ENCODE measurements at regions not wholly inside any gene's neighbourhood (a gene's known extent, or its start where the extent isn't known, plus 50 kb on each side); places are given as distances from the start of the nearest gene placed in this dataset.
A peak's percentile ranks its signal among the peaks of the same experiment; 100 is the strongest.

DNA sequence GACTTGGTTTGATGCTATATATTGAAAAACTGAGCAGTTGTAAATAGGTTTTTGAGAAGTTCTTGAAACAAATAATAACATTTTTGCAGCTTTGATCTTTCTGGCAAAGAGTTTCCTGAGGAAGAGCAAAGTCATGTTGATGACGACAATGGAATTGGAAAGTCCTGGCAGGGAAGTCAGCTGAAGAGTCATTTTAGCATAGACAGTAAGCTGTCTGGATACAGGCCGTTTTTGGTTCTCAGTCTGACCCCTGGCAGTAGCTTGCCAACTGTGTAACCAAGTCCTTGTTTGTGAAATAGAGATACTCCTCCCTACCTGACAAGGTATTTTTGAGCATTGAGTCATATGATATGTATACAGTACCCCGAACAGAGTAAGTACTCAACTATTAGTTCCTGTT is 193.3 kb downstream of the C11orf91 start:
- no peak for ATAC-seq
- Histone ChIP-seq H3K27ac (no peak overlapping the region), H3K4me3 (no peak overlapping the region), H3K27me3 (no peaks in the 10 kb centered on the region), H3K36me3 (no peaks in the 10 kb centered on the region), H3K4me1 (no peaks in the 10 kb centered on the region), H3K9me3 (no peaks in the 10 kb centered on the region)
- 67 to 72% (median 71%) methylated on average over 3 of the region's 3 CpGs for WGBS, 4 donors
- no peak for DNase-seq
- intact Hi-C loops (cut with DNase I), result no loop called here
- TF ChIP-seq POLR2A (IDR thresholded peaks at IDR 0.05), result no peak
- TF ChIP-seq, protein P1, sequence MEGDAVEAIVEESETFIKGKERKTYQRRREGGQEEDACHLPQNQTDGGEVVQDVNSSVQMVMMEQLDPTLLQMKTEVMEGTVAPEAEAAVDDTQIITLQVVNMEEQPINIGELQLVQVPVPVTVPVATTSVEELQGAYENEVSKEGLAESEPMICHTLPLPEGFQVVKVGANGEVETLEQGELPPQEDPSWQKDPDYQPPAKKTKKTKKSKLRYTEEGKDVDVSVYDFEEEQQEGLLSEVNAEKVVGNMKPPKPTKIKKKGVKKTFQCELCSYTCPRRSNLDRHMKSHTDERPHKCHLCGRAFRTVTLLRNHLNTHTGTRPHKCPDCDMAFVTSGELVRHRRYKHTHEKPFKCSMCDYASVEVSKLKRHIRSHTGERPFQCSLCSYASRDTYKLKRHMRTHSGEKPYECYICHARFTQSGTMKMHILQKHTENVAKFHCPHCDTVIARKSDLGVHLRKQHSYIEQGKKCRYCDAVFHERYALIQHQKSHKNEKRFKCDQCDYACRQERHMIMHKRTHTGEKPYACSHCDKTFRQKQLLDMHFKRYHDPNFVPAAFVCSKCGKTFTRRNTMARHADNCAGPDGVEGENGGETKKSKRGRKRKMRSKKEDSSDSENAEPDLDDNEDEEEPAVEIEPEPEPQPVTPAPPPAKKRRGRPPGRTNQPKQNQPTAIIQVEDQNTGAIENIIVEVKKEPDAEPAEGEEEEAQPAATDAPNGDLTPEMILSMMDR (IDR thresholded peaks at IDR 0.05), result no peak

DNA sequence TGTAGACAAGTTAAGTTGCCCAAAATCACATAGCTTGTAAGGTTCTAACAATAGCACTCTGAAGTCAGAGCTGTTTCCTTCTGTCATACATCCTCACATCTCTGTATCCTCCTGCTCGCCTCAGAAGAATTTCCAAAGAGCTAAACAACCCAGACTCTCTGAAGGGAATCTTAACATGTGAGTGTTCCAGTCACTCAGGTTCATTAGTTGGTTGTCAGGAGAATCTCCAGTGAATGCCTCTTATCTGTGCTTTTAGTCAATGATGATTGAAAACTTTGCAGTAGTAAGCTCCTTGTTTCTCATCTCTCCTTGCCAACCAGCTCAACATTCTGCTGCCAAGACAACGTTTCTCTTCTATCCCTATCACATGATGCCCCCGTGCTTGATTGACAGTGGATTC is 195.5 kb downstream of the C11orf91 start:
- H3K4me1 ChIP-seq, result no peaks in the 10 kb centered on the region
- TF ChIP-seq, protein P1 (IDR thresholded peaks at IDR 0.05), result no peak
- TF ChIP-seq POLR2A (IDR thresholded peaks at IDR 0.05), result no peak

DNA sequence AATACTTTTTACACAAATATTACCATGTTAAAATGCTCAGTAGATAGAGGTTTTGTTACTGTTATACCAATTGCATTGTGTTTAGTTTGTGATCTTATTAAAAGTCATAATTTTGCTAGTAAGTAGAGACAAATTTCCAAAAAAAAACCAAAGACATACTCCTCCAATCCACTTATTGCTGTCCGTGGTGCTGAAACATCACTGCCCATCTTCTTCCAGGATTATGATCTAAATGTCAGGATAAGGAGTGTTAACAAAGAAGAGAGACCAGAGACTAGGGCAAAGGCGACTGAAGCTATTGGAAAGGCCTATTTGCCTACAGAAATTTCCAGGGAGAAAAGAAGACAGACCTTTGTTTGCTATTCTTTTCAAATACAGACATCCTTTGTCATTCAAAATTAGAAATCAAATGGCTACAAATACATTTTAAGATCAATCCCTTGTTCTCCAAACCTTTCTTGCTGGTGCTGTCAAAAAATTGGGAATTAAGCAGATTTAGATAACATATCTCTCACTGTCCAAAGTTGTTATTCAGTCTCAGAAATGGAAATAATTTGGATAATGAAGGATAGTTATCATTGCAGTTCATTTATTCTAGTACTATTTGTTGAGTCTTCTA is 199.7 kb downstream of the C11orf91 start:
- 12 to 15% (median 14%) methylated on average over 2 of the region's 2 CpGs for WGBS, 4 donors

More for the DNA sequence above, 195.5 kb downstream of the C11orf91 start:
- H3K27ac ChIP-seq, result no peak overlapping the region
- ATAC-seq, result no peak
- H3K36me3 ChIP-seq, result no peaks in the 10 kb centered on the region
- WGBS, 4 donors, result 49 to 58% (median 54%) methylated on average over 3 of the region's 3 CpGs
- intact Hi-C loops (cut with DNase I), result no loop called here
- no peaks in the 10 kb centered on the region for H3K27me3 ChIP-seq
- H3K9me3 ChIP-seq, result no peaks in the 10 kb centered on the region
- DNase-seq, result no peak
- no peak overlapping the region for H3K4me3 ChIP-seq

DNA sequence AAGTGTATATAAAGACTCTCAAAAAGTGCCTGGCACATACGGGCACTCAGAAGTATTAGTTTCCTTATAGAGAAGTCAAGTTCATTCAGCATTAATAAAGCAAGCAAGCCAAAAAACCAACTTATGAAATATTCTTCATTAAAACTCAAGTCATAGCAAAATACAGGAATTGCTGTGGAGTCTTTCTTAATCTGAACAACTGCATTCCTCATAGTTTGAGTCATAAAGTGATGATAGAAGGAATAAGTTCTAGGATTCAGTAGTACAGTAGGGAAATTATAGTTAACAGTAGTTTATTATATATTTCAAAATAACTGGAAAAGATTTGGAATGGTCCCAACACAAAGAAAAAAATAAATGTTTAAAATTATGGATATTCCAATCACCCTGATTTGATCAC is 200.3 kb downstream of the C11orf91 start:
- intact Hi-C loops (cut with DNase I), result no loop called here
- ATAC-seq (no peak), DNase-seq (no peak)
- no peak for TF ChIP-seq POLR2A (IDR thresholded peaks at IDR 0.05)
- TF ChIP-seq, protein P1 (IDR thresholded peaks at IDR 0.05), result no peak
- no peaks in the 10 kb centered on the region for H3K4me1 ChIP-seq
- H3K27ac ChIP-seq, result no peak overlapping the region
- no peaks in the 10 kb centered on the region for H3K9me3 ChIP-seq
- H3K27me3 ChIP-seq, result peaks cover 0 to 8% (median 0%) of the 10 kb centered on the region in 9 donors
- no peaks in the 10 kb centered on the region for H3K36me3 ChIP-seq
- no peak overlapping the region for H3K4me3 ChIP-seq
- WGBS, 4 donors, result 80 to 92% (median 88%) methylated on average over 1 of the region's 1 CpG

More for the DNA sequence above, 199.7 kb downstream of the C11orf91 start:
- H3K36me3 ChIP-seq, result no peaks in the 10 kb centered on the region
- intact Hi-C loops (cut with DNase I), result no loop called here
- no peaks in the 10 kb centered on the region for H3K9me3 ChIP-seq
- H3K4me3 ChIP-seq, result no peak overlapping the region
- peak in 1 of 5 donors; percentile 10 for DNase-seq
- peaks cover 0 to 8% (median 0%) of the 10 kb centered on the region in 9 donors for H3K27me3 ChIP-seq
- no peak overlapping the region for H3K27ac ChIP-seq
- H3K4me1 ChIP-seq, result no peaks in the 10 kb centered on the region
- TF ChIP-seq, protein P1 (IDR thresholded peaks at IDR 0.05), result no peak
- no peak for TF ChIP-seq POLR2A (IDR thresholded peaks at IDR 0.05)
- no peak for ATAC-seq

All from heart left ventricle (tissue), 16 donors.